Esophagus squamous epithelium (tissue), 5 donors: ENCODE measurements at regions not wholly inside any gene's neighbourhood (a gene's known extent, or its start where the extent isn't known, plus 50 kb on each side); places are given as distances from the start of the nearest gene placed in this dataset.
A peak's percentile ranks its signal among the peaks of the same experiment; 100 is the strongest.

Experiments
- DNase-seq: peaks from one replicate; lab custom pipeline; 2025; lab: John Stamatoyannopoulos, UW
- H3K27ac ChIP-seq, 4 donors: fragments of 200-600 bp; sonication (generic); one replicate each; pipeline ENCODE4 v1.5.1; 2016 to 2019; ENCODE audit warnings: mild to moderate bottlenecking in 1 of 4
- H3K27me3 ChIP-seq, 4 donors: fragments of 200-600 bp; sonication (generic); 1 replicate in 3 of 4; 2 replicates in 1 of 4; pipeline versions ENCODE4 v1.5.1 to v1.6.0; 2017 to 2021; ENCODE audit warnings: antibody characterized with exemption in 1 of 4
- H3K36me3 ChIP-seq, 3 donors: fragments of 200-600 bp; sonication (generic); one replicate each; pipeline ENCODE4 v1.5.1; 2016 to 2019
- H3K4me1 ChIP-seq, 3 donors: fragments of 200-600 bp; sonication (generic); one replicate each; pipeline ENCODE4 v1.5.1; 2017 to 2019
- H3K4me3 ChIP-seq, 4 donors: fragments of 200-600 bp; sonication (generic); 1 replicate in 3 of 4; 2 replicates in 1 of 4; pipeline ENCODE4 v1.5.1; 2016 to 2019; ENCODE audit warnings: mild to moderate bottlenecking in 2 of 4, moderate library complexity in 1 of 4
- H3K9me3 ChIP-seq, 3 donors: fragments of 200-600 bp; sonication (generic); one replicate each; pipeline ENCODE4 v1.5.1; 2016 to 2019
- CTCF ChIP-seq, 6 experiments: fragments of 450-650 bp in 4 of 6; fragments of 200-600 bp in 2 of 6; sonication (generic) in 2 of 6; IDR thresholded peaks; one replicate each; pipeline ENCODE4 v1.5.1; 2016 to 2019; ENCODE audit warnings: antibody characterized with exemption in 6 of 6, mild to moderate bottlenecking in 4 of 6, moderate library complexity in 4 of 6
- POLR2A ChIP-seq, 4 donors: fragments of 450-650 bp; IDR thresholded peaks; one replicate each; pipeline ENCODE4 v1.6.1; 2017; ENCODE audit warnings: antibody characterized with exemption in 4 of 4, mild to moderate bottlenecking in 4 of 4, moderate library complexity in 3 of 4
- WGBS, 2 donors: methylation state at CpG; one replicate each; pipeline ENCODE4 v1.1.5; 2018; 5-methylcytosine and 5-hydroxymethylcytosine counted together
- intact Hi-C: fragments of 100-400 bp; cut with DNase I; formaldehyde crosslinking; loops from one replicate; pipeline ENCODE4 v1.15.0; 2022
- donor health status: DM: yes; HTN: yes; CAD: no.

GRCh38 chr3:16828815-16829214 is 55.9 kb upstream of the PLCL2 start:
- H3K4me1 ChIP-seq = no peaks in the 10 kb centered on the region
- TF ChIP-seq CTCF (IDR thresholded peaks at IDR 0.05) (peak in 3 of 6 experiments; percentile 8 to 16 (median 14)), POLR2A (IDR thresholded peaks at IDR 0.05) (no peak)
- no peak overlapping the region for H3K27ac ChIP-seq
- H3K36me3 ChIP-seq = no peaks in the 10 kb centered on the region
- no peaks in the 10 kb centered on the region for H3K9me3 ChIP-seq
- no peak for DNase-seq
- H3K27me3 ChIP-seq = no peaks in the 10 kb centered on the region
- H3K4me3 ChIP-seq = no peak overlapping the region
- 29 to 43% methylated on average over 3 of the region's 3 CpGs for WGBS, 2 donors
- intact Hi-C loops = no loop called here

- no peaks in the 10 kb centered on the region for H3K4me1 ChIP-seq
- no peak for DNase-seq
- 89 to 90% methylated on average over 4 of the region's 4 CpGs for WGBS, 2 donors
- H3K4me3 ChIP-seq = no peak overlapping the region
- no peaks in the 10 kb centered on the region for H3K27me3 ChIP-seq
- no peaks in the 10 kb centered on the region for H3K9me3 ChIP-seq
- TF ChIP-seq CTCF (IDR thresholded peaks at IDR 0.05) (no peak), POLR2A (IDR thresholded peaks at IDR 0.05) (no peak)
- H3K27ac ChIP-seq = no peak overlapping the region
- intact Hi-C loops = no loop called here
- no peaks in the 10 kb centered on the region for H3K36me3 ChIP-seq
Measured at GRCh38 chr3:16831846-16832245, 52.9 kb upstream of the PLCL2 start.

- no peak overlapping the region for H3K4me3 ChIP-seq
- H3K9me3 ChIP-seq = no peaks in the 10 kb centered on the region
- intact Hi-C loops = no loop called here
- no peaks in the 10 kb centered on the region for H3K4me1 ChIP-seq
- H3K36me3 ChIP-seq = no peaks in the 10 kb centered on the region
- 58 to 77% methylated on average over 4 of the region's 4 CpGs for WGBS, 2 donors
- H3K27ac ChIP-seq = no peak overlapping the region
- DNase-seq = no peak
- no peaks in the 10 kb centered on the region for H3K27me3 ChIP-seq
- no peak for TF ChIP-seq POLR2A (IDR thresholded peaks at IDR 0.05)
- no peak for TF ChIP-seq CTCF (IDR thresholded peaks at IDR 0.05)
Measured at GRCh38 chr3:16834214-16834613, 50.5 kb upstream of the PLCL2 start.

GRCh38 chr3:16834753-16835152 is 50.0 kb upstream of the PLCL2 start:
- Histone ChIP-seq H3K4me1 (no peaks in the 10 kb centered on the region), H3K36me3 (no peaks in the 10 kb centered on the region), H3K27me3 (no peaks in the 10 kb centered on the region), H3K27ac (no peak overlapping the region), H3K4me3 (no peak overlapping the region), H3K9me3 (no peaks in the 10 kb centered on the region)
- intact Hi-C loops = no loop called here
- no peak for DNase-seq
- TF ChIP-seq CTCF (IDR thresholded peaks at IDR 0.05) (no peak), POLR2A (IDR thresholded peaks at IDR 0.05) (no peak)
- WGBS, 2 donors = 64 to 65% methylated on average over 2 of the region's 2 CpGs
